ENCODE measurements at regions not wholly inside any gene's neighbourhood (a gene's known extent, or its start where the extent isn't known, plus 50 kb on each side); places are given as distances from the start of the nearest gene placed in this dataset.
A peak's percentile ranks its signal among the peaks of the same experiment; 100 is the strongest.

DNA sequence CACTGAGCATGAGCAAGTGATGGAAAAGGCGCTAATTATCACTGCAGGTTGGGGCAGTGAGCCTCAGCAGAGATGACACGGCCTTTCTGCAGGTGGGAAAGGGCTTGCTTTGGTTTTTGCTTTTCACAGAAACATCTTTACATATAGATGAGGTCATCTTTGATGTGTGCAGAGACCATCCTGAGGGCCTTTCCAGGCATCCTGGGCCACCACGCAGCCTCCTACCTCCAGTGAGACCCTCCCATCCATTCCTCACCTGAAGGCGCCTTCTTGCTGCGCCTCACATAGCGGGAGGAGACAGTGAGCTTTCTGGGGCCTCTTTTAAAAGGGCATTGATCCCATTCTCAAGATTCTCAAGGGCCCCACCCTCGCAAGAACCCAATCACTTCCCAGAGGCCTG, 235.3 kb upstream of the RAB6C start:
- Histone ChIP-seq H3K9me3 (no peaks in the 10 kb centered on the region), H3K4me1 (replicated peaks) (no peaks in the 10 kb centered on the region), H3K27me3 (replicated peaks; ENCODE audit: insufficient read depth) (no peaks in the 10 kb centered on the region), H3K27ac (no peak overlapping the region), H3K36me3 (no peaks in the 10 kb centered on the region), H3K4me3 (no peak overlapping the region)
- intact Hi-C loops (cut with DNase I), result no loop called here
- TF ChIP-seq, protein P1, sequence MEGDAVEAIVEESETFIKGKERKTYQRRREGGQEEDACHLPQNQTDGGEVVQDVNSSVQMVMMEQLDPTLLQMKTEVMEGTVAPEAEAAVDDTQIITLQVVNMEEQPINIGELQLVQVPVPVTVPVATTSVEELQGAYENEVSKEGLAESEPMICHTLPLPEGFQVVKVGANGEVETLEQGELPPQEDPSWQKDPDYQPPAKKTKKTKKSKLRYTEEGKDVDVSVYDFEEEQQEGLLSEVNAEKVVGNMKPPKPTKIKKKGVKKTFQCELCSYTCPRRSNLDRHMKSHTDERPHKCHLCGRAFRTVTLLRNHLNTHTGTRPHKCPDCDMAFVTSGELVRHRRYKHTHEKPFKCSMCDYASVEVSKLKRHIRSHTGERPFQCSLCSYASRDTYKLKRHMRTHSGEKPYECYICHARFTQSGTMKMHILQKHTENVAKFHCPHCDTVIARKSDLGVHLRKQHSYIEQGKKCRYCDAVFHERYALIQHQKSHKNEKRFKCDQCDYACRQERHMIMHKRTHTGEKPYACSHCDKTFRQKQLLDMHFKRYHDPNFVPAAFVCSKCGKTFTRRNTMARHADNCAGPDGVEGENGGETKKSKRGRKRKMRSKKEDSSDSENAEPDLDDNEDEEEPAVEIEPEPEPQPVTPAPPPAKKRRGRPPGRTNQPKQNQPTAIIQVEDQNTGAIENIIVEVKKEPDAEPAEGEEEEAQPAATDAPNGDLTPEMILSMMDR (IDR thresholded peaks at IDR 0.05), result no peak
- 94% methylated on average over 7 of the region's 7 CpGs for WGBS
- no peak for DNase-seq (ENCODE audit: low spot score)

DNA sequence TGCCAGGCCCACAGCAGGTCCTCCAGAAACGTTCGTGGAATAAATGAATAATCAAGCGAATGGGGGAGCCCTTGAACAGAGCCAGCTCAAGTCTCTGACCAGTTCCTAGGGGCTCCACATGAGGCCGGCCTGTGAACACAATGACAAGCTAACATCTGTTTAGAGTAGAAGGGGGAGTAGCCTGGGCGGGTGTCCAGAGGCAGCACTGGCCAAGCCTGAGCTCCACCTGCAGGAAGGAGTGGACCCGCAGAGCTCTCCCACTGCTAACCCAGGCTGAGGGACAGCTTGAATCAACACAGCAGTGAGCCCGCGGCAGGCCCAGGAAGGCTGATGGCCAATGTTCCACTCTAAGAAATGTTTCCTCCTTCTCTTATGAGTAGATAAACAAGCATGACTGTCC, 234.8 kb upstream of the RAB6C start:
- Histone ChIP-seq H3K4me3 (no peak overlapping the region), H3K27me3 (replicated peaks; ENCODE audit: insufficient read depth) (peaks cover under 1% of the 10 kb centered on the region), H3K27ac (no peak overlapping the region), H3K4me1 (replicated peaks) (no peaks in the 10 kb centered on the region), H3K36me3 (no peaks in the 10 kb centered on the region), H3K9me3 (no peaks in the 10 kb centered on the region)
- WGBS, result 53% methylated on average over 8 of the region's 8 CpGs
- no peak for DNase-seq (ENCODE audit: low spot score)
- TF ChIP-seq, protein P1 (IDR thresholded peaks at IDR 0.05), result no peak
- no peak for TF ChIP-seq POLR2A (IDR thresholded peaks at IDR 0.05)
- TF ChIP-seq POLR2AphosphoS5 (IDR thresholded peaks at IDR 0.05), result no peak
- intact Hi-C loops (cut with DNase I), result no loop called here

DNA sequence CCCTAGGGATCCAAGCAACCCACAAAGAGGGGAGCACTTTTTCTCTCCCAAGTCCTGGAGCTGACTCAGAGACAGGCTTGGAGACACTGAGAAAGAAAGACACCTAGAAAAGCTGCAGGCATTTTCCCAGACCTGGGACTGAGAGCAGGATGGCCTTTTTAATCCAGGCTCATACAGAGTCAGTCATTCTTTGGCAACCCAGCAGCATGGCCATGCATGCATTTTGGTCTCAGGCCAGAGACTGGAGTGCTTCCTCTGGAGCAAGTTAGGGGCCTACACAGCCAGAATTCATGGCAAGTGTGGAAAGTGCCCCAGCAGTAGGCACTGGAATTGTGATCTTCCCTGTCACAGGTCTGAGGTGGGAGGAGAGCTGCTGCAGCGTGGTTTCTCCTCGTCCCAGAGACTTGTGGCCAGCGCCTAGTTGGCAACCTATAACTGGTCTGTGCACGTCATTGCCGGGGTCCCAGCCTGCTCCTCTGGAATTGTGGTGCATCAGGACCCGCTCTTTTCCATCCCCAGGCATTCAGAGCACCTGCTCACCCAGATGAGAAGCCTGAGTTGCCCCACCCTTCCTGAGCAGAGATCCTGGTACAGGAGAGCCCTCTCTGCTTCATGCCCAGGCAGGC, 231.9 kb upstream of the RAB6C start:
- intact Hi-C loops (cut with DNase I), result no loop called here
- no peak overlapping the region for H3K4me3 ChIP-seq
- WGBS, result 75% methylated on average over 6 of the region's 6 CpGs
- peaks cover 2% of the 10 kb centered on the region for H3K27me3 ChIP-seq (replicated peaks; ENCODE audit: insufficient read depth)
- no peaks in the 10 kb centered on the region for H3K4me1 ChIP-seq (replicated peaks)
- TF ChIP-seq, protein P1 (IDR thresholded peaks at IDR 0.05), result no peak
- TF ChIP-seq POLR2AphosphoS5 (IDR thresholded peaks at IDR 0.05) (no peak), POLR2A (IDR thresholded peaks at IDR 0.05) (no peak)
- H3K36me3 ChIP-seq, result no peaks in the 10 kb centered on the region
- no peak for DNase-seq (ENCODE audit: low spot score)
- no peaks in the 10 kb centered on the region for H3K9me3 ChIP-seq
- H3K27ac ChIP-seq, result no peak overlapping the region

DNA sequence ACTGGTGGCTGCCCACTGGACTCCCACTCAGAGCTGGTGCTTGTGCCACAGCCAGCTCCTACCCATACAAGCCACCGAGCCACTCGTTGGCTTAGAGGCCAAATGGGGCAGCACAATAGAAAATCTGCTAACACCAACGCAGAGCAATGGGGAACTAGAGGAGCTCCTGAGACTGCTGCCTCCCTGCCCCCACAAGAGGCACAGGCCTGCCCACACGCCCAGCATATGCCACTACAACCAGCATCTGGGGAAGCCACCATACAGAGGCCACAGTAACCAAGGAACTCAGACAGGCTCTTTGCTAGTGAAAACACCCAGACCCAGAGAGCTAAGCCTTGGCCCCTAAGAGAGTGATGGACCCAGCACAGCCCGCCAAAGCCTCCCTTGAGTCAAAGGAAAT, 231.2 kb upstream of the RAB6C start:
- Histone ChIP-seq H3K4me3 (no peak overlapping the region), H3K36me3 (no peaks in the 10 kb centered on the region), H3K27me3 (replicated peaks; ENCODE audit: insufficient read depth) (peaks cover 2% of the 10 kb centered on the region), H3K27ac (no peak overlapping the region), H3K4me1 (replicated peaks) (no peaks in the 10 kb centered on the region), H3K9me3 (no peaks in the 10 kb centered on the region)
- no peak for DNase-seq (ENCODE audit: low spot score)
- TF ChIP-seq, protein P1 (IDR thresholded peaks at IDR 0.05), result no peak
- no peak for TF ChIP-seq POLR2A (IDR thresholded peaks at IDR 0.05)
- no peak for TF ChIP-seq POLR2AphosphoS5 (IDR thresholded peaks at IDR 0.05)
- intact Hi-C loops (cut with DNase I), result no loop called here
- 74% methylated on average over 5 of the region's 5 CpGs for WGBS

DNA sequence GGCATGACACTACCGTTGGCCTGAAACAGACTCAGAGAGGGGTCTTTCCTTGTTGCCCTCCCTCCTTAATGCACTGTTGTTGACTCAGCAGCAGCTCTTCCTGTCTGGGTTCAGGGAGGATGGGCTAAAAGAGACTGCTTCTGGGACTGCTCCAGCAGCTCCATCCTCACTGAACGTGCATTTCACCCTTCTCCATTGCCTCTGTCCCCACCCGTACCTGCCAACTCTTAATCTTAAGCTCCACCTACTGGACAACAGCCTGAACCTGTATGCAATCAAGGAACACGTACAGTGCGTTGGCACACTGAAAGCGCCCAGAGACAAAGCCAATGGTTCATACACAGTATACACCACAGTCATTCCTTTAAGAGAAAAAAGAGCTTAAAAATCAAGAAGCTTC, 230.8 kb upstream of the RAB6C start:
- WGBS, result 30% methylated on average over 6 of the region's 6 CpGs
- Histone ChIP-seq H3K9me3 (no peaks in the 10 kb centered on the region), H3K27ac (no peak overlapping the region), H3K27me3 (replicated peaks; ENCODE audit: insufficient read depth) (peaks cover 2% of the 10 kb centered on the region), H3K36me3 (no peaks in the 10 kb centered on the region), H3K4me3 (no peak overlapping the region), H3K4me1 (replicated peaks) (no peaks in the 10 kb centered on the region)
- no peak for TF ChIP-seq POLR2A (IDR thresholded peaks at IDR 0.05)
- no peak for TF ChIP-seq POLR2AphosphoS5 (IDR thresholded peaks at IDR 0.05)
- TF ChIP-seq, protein P1 (IDR thresholded peaks at IDR 0.05), result peak in 2 of 4 experiments; percentile 30 to 35
- DNase-seq (ENCODE audit: low spot score), result peak; percentile 31
- intact Hi-C loops (cut with DNase I), result no loop called here

Data from prostate gland (tissue), 2 donors.